Liver (tissue), 8 donors: ENCODE measurements at regions not wholly inside any gene's neighbourhood (a gene's known extent, or its start where the extent isn't known, plus 50 kb on each side); places are given as distances from the start of the nearest gene placed in this dataset.

Source experiments
- DNase-seq: peaks from one replicate; pipeline ENCODE4 v3.0.0-alpha.2; 2017; ENCODE audit warnings: low spot score
- H3K27ac ChIP-seq, 2 donors: one replicate each; pipeline ENCODE4 v1.7.0; 2013; ENCODE audit warnings: inconsistent platforms in 2 of 2, low read length in 2 of 2, control low read depth in 1 of 2, low read depth in 1 of 2, mild to moderate bottlenecking in 1 of 2
- H3K27me3 ChIP-seq, 4 donors: one replicate each; pipeline versions ENCODE4 v1.6.1 to v1.7.0; 2013; ENCODE audit warnings: low read length in 3 of 4, inconsistent platforms in 1 of 4, mild to moderate bottlenecking in 1 of 4, moderate library complexity in 1 of 4; ENCODE audit not compliant: control insufficient read depth in 4 of 4, insufficient read depth in 4 of 4
- H3K36me3 ChIP-seq, 4 donors: one replicate each; pipeline versions ENCODE4 v1.6.1 to v1.7.0; 2013; ENCODE audit warnings: low read length in 3 of 4, mild to moderate bottlenecking in 3 of 4, low read depth in 1 of 4, moderate library complexity in 1 of 4; ENCODE audit not compliant: control insufficient read depth in 4 of 4, insufficient read depth in 3 of 4
- H3K4me1 ChIP-seq, 4 donors: one replicate each; pipeline versions ENCODE4 v1.6.1 to v1.7.0; 2013; ENCODE audit warnings: low read length in 3 of 4, mild to moderate bottlenecking in 3 of 4, moderate library complexity in 1 of 4; ENCODE audit not compliant: control insufficient read depth in 4 of 4, insufficient read depth in 4 of 4
- H3K4me3 ChIP-seq, 3 donors: one replicate each; pipeline versions ENCODE4 v1.6.1 to v1.7.0; 2013; ENCODE audit warnings: low read length in 3 of 3, control low read depth in 1 of 3, low read depth in 1 of 3, mild to moderate bottlenecking in 1 of 3
- H3K9ac ChIP-seq, 2 donors: one replicate each; pipeline ENCODE4 v1.7.0; 2013; ENCODE audit warnings: low read length in 2 of 2, mild to moderate bottlenecking in 2 of 2, moderate library complexity in 2 of 2, control low read depth in 1 of 2, low read depth in 1 of 2
- H3K9me3 ChIP-seq, 4 donors: one replicate each; pipeline versions ENCODE4 v1.6.1 to v1.7.0; 2013; ENCODE audit warnings: low read length in 3 of 4; ENCODE audit not compliant: control insufficient read depth in 4 of 4
- CTCF ChIP-seq: fragments of 150-350 bp; IDR thresholded peaks from 2 replicates; pipeline ENCODE4 v1.5.1; 2017; ENCODE audit warnings: improper control_type of control experiment, low read depth, low read length; ENCODE audit not compliant: missing input control
- EGR1 ChIP-seq, 2 donors: IDR thresholded peaks; 2 replicates each; pipeline ENCODE4 v1.6.1; 2016 to 2018; ENCODE audit warnings: antibody characterized with exemption in 2 of 2, low read depth in 2 of 2
- FOXA1 ChIP-seq: IDR thresholded peaks from 2 replicates; pipeline ENCODE4 v1.6.1; 2016; ENCODE audit warnings: antibody characterized with exemption
- FOXA2 ChIP-seq: IDR thresholded peaks from 2 replicates; pipeline ENCODE4 v1.6.1; 2016; ENCODE audit warnings: antibody characterized with exemption
- HNF4A ChIP-seq, 2 donors: conservative IDR thresholded peaks; 2 replicates each; pipeline ENCODE4 v1.6.1; 2016; ENCODE audit warnings: antibody characterized with exemption in 2 of 2, mild to moderate bottlenecking in 2 of 2
- HNF4G ChIP-seq: IDR thresholded peaks from 2 replicates; pipeline ENCODE4 v1.6.1; 2016; ENCODE audit warnings: antibody characterized with exemption
- JUND ChIP-seq, 2 donors: IDR thresholded peaks; 2 replicates each; pipeline ENCODE4 v1.6.1; 2016; ENCODE audit warnings: antibody characterized with exemption in 2 of 2
- NR2F2 ChIP-seq: IDR thresholded peaks from 2 replicates; pipeline ENCODE4 v1.6.1; 2016; ENCODE audit warnings: antibody characterized with exemption
- RAD21 ChIP-seq, 2 donors: IDR thresholded peaks; 2 replicates each; pipeline ENCODE4 v1.6.1; 2016; ENCODE audit warnings: antibody characterized with exemption in 2 of 2, mild to moderate bottlenecking in 2 of 2
- RXRA ChIP-seq, 2 donors: IDR thresholded peaks; 2 replicates each; pipeline ENCODE4 v1.6.1; 2017 to 2018; ENCODE audit warnings: antibody characterized with exemption in 2 of 2, mild to moderate bottlenecking in 1 of 2
- SP1 ChIP-seq: IDR thresholded peaks from 2 replicates; pipeline ENCODE4 v1.6.1; 2018; ENCODE audit warnings: antibody characterized with exemption, mild to moderate bottlenecking
- TAF1 ChIP-seq: conservative IDR thresholded peaks from 2 replicates; pipeline ENCODE4 v1.6.1; 2016; ENCODE audit warnings: antibody characterized with exemption, mild to moderate bottlenecking
- WGBS: extraction: QIAGEN DNeasy Blood & Tissue Kit; methylation state at CpG from one replicate; pipeline ENCODE4 v1.1.7; 2013; 5-methylcytosine and 5-hydroxymethylcytosine counted together
- TF ChIP-seq, protein P1 (sequence below): IDR thresholded peaks from 2 replicates; pipeline ENCODE4 v1.6.1; 2016; ENCODE audit warnings: antibody characterized with exemption
- donor health status: healthy.
- donor health status: healthy.
- donor health status: healthy.
- donor health status: healthy.
- donor health status: healthy.

GRCh38 chr1:182189535-182190066 is 128.1 kb upstream of the ZNF648 start:
- DNase-seq, result no peak
- Histone ChIP-seq H3K36me3 (no peaks in the 10 kb centered on the region), H3K9ac (no peak overlapping the region), H3K4me1 (no peaks in the 10 kb centered on the region), H3K27ac (no peak overlapping the region), H3K27me3 (no peaks in the 10 kb centered on the region), H3K9me3 (no peaks in the 10 kb centered on the region), H3K4me3 (no peak overlapping the region)
- TF ChIP-seq RAD21 (IDR thresholded peaks at IDR 0.05) (no peak), HNF4A (conservative IDR thresholded peaks at IDR 0.05) (no peak), CTCF (no peak), RXRA (IDR thresholded peaks at IDR 0.05) (no peak), TAF1 (no peak), FOXA2 (no peak), SP1 (no peak)
- TF ChIP-seq, protein P1, sequence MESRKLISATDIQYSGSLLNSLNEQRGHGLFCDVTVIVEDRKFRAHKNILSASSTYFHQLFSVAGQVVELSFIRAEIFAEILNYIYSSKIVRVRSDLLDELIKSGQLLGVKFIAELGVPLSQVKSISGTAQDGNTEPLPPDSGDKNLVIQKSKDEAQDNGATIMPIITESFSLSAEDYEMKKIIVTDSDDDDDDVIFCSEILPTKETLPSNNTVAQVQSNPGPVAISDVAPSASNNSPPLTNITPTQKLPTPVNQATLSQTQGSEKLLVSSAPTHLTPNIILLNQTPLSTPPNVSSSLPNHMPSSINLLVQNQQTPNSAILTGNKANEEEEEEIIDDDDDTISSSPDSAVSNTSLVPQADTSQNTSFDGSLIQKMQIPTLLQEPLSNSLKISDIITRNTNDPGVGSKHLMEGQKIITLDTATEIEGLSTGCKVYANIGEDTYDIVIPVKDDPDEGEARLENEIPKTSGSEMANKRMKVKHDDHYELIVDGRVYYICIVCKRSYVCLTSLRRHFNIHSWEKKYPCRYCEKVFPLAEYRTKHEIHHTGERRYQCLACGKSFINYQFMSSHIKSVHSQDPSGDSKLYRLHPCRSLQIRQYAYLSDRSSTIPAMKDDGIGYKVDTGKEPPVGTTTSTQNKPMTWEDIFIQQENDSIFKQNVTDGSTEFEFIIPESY, result no peak
- 83% methylated on average over 3 of the region's 3 CpGs for WGBS

GRCh38 chr1:182186757-182187146 is 125.2 kb upstream of the ZNF648 start:
- DNase-seq, result no peak
- H3K4me1 ChIP-seq, result no peaks in the 10 kb centered on the region
- TF ChIP-seq HNF4G (no peak), EGR1 (IDR thresholded peaks at IDR 0.05; ENCODE audit: low read depth in 2 of 2) (no peak), FOXA1 (no peak), FOXA2 (no peak)
- H3K36me3 ChIP-seq, result no peaks in the 10 kb centered on the region
- H3K4me3 ChIP-seq, result no peak overlapping the region
- H3K27me3 ChIP-seq, result no peaks in the 10 kb centered on the region
- 87% methylated on average over 3 of the region's 3 CpGs for WGBS
- H3K9ac ChIP-seq, result no peak overlapping the region
- no peak overlapping the region for H3K27ac ChIP-seq
- H3K9me3 ChIP-seq, result no peaks in the 10 kb centered on the region

DNA sequence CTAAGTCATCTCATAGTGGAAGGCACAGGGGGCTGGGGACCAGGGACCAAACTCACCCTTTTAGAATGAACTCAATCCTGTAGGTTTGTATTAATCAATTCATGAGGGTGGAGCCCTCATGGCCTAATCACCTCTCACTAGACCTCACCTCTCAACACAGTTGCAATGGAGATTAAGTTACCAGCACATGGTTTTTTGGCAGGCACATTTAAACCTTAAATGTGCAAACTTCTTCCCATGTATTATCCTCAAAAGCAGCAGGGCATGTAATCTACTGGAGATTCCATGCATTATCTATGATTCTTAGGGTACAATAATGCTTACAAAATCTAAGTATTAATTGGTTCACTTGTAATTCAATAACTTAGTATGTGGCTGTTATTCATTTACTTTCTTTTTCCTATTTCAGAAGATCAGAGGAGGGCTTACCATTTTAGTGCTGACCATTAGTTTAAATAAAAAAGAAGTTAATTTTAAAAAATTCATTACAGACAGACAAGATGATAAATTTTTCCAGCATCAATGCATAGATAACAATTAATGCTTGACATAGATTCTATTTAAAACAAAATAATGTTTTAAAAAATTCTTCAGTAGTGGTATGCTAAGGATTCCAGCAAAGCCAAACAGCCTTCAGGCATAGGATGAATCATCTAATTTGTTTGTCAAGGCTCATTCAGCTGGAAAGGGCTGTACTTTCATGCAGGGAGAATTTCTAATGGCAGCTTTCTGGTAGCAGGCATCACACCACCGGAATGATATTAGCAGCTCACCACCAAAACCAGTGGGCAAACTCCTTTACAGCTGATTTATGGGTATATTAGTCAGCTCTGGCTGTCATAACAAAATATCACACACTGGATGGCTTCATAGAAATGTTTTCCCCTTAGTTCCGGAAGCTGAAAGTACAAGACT is 124.6 kb upstream of the ZNF648 start:
- no peak for DNase-seq
- H3K9me3 ChIP-seq, result no peaks in the 10 kb centered on the region
- no peaks in the 10 kb centered on the region for H3K36me3 ChIP-seq
- no peaks in the 10 kb centered on the region for H3K27me3 ChIP-seq
- 96% methylated on average over 2 of the region's 2 CpGs for WGBS
- H3K9ac ChIP-seq, result no peak overlapping the region
- no peak overlapping the region for H3K4me3 ChIP-seq
- no peak for TF ChIP-seq JUND (IDR thresholded peaks at IDR 0.05)
- no peak for TF ChIP-seq HNF4G
- no peak for TF ChIP-seq SP1
- TF ChIP-seq RXRA (IDR thresholded peaks at IDR 0.05), result no peak
- TF ChIP-seq NR2F2, result no peak
- no peak for TF ChIP-seq FOXA1
- no peak for TF ChIP-seq EGR1 (IDR thresholded peaks at IDR 0.05; ENCODE audit: low read depth in 2 of 2)
- TF ChIP-seq RAD21 (IDR thresholded peaks at IDR 0.05), result no peak
- no peak overlapping the region for H3K27ac ChIP-seq
- no peaks in the 10 kb centered on the region for H3K4me1 ChIP-seq
